ENCODE measurements at regions not wholly inside any gene's neighbourhood (a gene's known extent, or its start where the extent isn't known, plus 50 kb on each side); places are given as distances from the start of the nearest gene placed in this dataset.

DNA sequence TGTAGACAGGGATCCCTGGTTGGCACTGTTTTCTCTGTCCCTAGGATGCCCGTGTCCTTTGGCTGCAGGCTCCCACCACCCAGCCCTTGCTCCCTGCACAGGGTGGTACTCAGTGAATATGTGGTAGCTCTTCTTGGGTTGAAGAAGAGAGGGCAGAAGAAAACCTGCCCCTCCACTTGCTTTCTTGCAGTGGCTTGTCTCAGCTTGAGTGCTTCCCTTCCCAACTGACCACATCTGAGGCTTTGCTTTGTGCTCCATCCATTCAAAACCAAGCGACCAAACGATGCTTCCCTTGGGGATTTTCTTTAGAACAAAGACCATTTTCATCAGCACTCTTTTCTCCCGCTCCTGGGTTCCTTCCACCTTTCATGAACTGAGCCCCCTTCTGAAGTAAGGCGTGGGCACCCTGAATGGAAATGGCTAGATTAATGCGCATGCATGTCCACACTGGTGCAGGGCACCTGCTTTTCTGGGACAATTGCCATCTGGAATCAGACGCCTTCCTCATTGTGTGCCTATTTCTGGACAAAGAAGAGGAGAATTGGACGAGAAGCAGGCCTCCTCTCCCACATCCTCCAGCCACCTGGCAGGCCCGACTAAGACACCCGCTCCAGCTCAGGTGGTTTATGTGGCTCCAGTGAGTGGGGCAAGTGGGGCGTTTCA is 59.1 kb downstream of the ARL4C start:
- no peaks in the 10 kb centered on the region for H3K36me3 Mint-ChIP-seq (ENCODE audit: low read depth)
- ATAC-seq (no peak), DNase-seq (ENCODE audit: low spot score) (no peak)
- H3K27me3 ChIP-seq (ENCODE audit: insufficient read depth), result no peaks in the 10 kb centered on the region
- H3K4me3 Mint-ChIP-seq, result no peak overlapping the region
- no peaks in the 10 kb centered on the region for H3K79me2 ChIP-seq (replicated peaks; ENCODE audit: insufficient read depth)
- no peaks in the 10 kb centered on the region for H3F3A ChIP-seq (replicated peaks; ENCODE audit: low read depth)
- H3K27me3 Mint-ChIP-seq (ENCODE audit: insufficient read depth, low read depth, poor library complexity), result peaks cover 8% of the 10 kb centered on the region
- no peak overlapping the region for H3K27ac ChIP-seq (ENCODE audit: low read depth)
- no peaks in the 10 kb centered on the region for H3K36me3 ChIP-seq (ENCODE audit: insufficient read depth)
- H4K20me1 ChIP-seq (replicated peaks; ENCODE audit: insufficient read depth), result no peaks in the 10 kb centered on the region
- H3K4me3 ChIP-seq, result no peak overlapping the region
- H3K27ac Mint-ChIP-seq, result no peak overlapping the region
- no peak overlapping the region; the same call in 1 of the 2 replicates for H2AFZ ChIP-seq
- H3K4me1 Mint-ChIP-seq, result peaks cover 7% of the 10 kb centered on the region
- no peak overlapping the region for H3K4me2 ChIP-seq
- H3K9me2 ChIP-seq (ENCODE audit: insufficient read depth), result no peaks in the 10 kb centered on the region
- H3K9me3 Mint-ChIP-seq, result no peaks in the 10 kb centered on the region
- no peak for TF ChIP-seq JUNB (IDR thresholded peaks at IDR 0.05; ENCODE audit: unreplicated experiment)
- TF ChIP-seq, protein P1, sequence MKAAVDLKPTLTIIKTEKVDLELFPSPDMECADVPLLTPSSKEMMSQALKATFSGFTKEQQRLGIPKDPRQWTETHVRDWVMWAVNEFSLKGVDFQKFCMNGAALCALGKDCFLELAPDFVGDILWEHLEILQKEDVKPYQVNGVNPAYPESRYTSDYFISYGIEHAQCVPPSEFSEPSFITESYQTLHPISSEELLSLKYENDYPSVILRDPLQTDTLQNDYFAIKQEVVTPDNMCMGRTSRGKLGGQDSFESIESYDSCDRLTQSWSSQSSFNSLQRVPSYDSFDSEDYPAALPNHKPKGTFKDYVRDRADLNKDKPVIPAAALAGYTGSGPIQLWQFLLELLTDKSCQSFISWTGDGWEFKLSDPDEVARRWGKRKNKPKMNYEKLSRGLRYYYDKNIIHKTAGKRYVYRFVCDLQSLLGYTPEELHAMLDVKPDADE (IDR thresholded peaks at IDR 0.05), result no peak
- TF ChIP-seq, protein P2, sequence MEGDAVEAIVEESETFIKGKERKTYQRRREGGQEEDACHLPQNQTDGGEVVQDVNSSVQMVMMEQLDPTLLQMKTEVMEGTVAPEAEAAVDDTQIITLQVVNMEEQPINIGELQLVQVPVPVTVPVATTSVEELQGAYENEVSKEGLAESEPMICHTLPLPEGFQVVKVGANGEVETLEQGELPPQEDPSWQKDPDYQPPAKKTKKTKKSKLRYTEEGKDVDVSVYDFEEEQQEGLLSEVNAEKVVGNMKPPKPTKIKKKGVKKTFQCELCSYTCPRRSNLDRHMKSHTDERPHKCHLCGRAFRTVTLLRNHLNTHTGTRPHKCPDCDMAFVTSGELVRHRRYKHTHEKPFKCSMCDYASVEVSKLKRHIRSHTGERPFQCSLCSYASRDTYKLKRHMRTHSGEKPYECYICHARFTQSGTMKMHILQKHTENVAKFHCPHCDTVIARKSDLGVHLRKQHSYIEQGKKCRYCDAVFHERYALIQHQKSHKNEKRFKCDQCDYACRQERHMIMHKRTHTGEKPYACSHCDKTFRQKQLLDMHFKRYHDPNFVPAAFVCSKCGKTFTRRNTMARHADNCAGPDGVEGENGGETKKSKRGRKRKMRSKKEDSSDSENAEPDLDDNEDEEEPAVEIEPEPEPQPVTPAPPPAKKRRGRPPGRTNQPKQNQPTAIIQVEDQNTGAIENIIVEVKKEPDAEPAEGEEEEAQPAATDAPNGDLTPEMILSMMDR (conservative IDR thresholded peaks at IDR 0.05; ENCODE audit: low read depth in 2 of 2), result no peak
- H3K4me1 ChIP-seq (ENCODE audit: insufficient read depth), result no peaks in the 10 kb centered on the region

DNA sequence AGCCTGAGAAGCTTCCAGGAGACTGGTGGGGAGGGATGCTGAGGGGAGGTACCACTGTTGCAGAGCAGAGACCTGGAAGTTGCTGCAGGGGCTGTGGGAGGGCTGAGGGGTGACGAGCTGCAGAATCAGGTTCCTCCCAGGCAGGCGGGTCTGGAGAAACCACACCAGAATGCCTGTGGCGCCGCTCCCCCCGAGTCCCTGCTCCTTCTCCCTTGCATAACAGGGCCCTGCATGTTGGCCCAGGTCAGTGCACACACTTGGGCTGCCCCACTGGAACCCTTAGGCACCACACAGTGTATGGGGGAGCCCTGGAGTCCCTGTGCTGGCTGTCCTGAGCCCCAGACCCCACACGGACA is 60.4 kb downstream of the ARL4C start:
- Mint-ChIP-seq H3K4me1 (peaks cover 7% of the 10 kb centered on the region), H3K9me3 (no peaks in the 10 kb centered on the region), H3K4me3 (no peak overlapping the region), H3K27ac (no peak overlapping the region), H3K36me3 (ENCODE audit: low read depth) (no peaks in the 10 kb centered on the region), H3K27me3 (ENCODE audit: insufficient read depth, low read depth, poor library complexity) (peaks cover 9% of the 10 kb centered on the region)
- Histone ChIP-seq H3F3A (replicated peaks; ENCODE audit: low read depth) (no peaks in the 10 kb centered on the region), H3K4me3 (no peak overlapping the region), H3K4me1 (ENCODE audit: insufficient read depth) (peaks cover 1% of the 10 kb centered on the region; the same call in 1 of the 2 replicates), H3K9me2 (ENCODE audit: insufficient read depth) (no peaks in the 10 kb centered on the region), H3K4me2 (no peak overlapping the region), H3K27ac (ENCODE audit: low read depth) (no peak overlapping the region), H3K36me3 (ENCODE audit: insufficient read depth) (no peaks in the 10 kb centered on the region), H3K27me3 (ENCODE audit: insufficient read depth) (no peaks in the 10 kb centered on the region), H4K20me1 (replicated peaks; ENCODE audit: insufficient read depth) (no peaks in the 10 kb centered on the region), H2AFZ (no peak overlapping the region), H3K79me2 (replicated peaks; ENCODE audit: insufficient read depth) (no peaks in the 10 kb centered on the region)
- ATAC-seq (no peak), DNase-seq (ENCODE audit: low spot score) (no peak)
- TF ChIP-seq, protein P3, sequence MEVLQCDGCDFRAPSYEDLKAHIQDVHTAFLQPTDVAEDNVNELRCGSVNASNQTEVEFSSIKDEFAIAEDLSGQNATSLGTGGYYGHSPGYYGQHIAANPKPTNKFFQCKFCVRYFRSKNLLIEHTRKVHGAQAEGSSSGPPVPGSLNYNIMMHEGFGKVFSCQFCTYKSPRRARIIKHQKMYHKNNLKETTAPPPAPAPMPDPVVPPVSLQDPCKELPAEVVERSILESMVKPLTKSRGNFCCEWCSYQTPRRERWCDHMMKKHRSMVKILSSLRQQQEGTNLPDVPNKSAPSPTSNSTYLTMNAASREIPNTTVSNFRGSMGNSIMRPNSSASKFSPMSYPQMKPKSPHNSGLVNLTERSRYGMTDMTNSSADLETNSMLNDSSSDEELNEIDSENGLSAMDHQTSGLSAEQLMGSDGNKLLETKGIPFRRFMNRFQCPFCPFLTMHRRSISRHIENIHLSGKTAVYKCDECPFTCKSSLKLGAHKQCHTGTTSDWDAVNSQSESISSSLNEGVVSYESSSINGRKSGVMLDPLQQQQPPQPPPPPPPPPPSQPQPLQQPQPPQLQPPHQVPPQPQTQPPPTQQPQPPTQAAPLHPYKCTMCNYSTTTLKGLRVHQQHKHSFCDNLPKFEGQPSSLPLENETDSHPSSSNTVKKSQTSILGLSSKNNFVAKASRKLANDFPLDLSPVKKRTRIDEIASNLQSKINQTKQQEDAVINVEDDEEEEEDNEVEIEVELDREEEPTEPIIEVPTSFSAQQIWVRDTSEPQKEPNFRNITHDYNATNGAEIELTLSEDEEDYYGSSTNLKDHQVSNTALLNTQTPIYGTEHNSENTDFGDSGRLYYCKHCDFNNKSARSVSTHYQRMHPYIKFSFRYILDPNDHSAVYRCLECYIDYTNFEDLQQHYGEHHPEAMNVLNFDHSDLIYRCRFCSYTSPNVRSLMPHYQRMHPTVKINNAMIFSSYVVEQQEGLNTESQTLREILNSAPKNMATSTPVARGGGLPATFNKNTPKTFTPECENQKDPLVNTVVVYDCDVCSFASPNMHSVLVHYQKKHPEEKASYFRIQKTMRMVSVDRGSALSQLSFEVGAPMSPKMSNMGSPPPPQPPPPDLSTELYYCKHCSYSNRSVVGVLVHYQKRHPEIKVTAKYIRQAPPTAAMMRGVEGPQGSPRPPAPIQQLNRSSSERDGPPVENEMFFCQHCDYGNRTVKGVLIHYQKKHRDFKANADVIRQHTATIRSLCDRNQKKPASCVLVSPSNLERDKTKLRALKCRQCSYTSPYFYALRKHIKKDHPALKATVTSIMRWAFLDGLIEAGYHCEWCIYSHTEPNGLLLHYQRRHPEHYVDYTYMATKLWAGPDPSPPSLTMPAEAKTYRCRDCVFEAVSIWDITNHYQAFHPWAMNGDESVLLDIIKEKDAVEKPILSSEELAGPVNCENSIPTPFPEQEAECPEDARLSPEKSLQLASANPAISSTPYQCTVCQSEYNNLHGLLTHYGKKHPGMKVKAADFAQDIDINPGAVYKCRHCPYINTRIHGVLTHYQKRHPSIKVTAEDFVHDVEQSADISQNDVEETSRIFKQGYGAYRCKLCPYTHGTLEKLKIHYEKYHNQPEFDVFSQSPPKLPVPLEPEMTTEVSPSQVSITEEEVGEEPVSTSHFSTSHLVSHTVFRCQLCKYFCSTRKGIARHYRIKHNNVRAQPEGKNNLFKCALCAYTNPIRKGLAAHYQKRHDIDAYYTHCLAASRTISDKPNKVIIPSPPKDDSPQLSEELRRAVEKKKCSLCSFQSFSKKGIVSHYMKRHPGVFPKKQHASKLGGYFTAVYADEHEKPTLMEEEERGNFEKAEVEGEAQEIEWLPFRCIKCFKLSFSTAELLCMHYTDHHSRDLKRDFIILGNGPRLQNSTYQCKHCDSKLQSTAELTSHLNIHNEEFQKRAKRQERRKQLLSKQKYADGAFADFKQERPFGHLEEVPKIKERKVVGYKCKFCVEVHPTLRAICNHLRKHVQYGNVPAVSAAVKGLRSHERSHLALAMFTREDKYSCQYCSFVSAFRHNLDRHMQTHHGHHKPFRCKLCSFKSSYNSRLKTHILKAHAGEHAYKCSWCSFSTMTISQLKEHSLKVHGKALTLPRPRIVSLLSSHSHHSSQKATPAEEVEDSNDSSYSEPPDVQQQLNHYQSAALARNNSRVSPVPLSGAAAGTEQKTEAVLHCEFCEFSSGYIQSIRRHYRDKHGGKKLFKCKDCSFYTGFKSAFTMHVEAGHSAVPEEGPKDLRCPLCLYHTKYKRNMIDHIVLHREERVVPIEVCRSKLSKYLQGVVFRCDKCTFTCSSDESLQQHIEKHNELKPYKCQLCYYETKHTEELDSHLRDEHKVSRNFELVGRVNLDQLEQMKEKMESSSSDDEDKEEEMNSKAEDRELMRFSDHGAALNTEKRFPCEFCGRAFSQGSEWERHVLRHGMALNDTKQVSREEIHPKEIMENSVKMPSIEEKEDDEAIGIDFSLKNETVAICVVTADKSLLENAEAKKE (CRISPR knock-in tag; IDR thresholded peaks at IDR 0.05), result no peak
- TF ChIP-seq NANOG (IDR thresholded peaks at IDR 0.05; ENCODE audit: borderline replicate concordance), result no peak
- no peak for TF ChIP-seq JUNB (IDR thresholded peaks at IDR 0.05; ENCODE audit: unreplicated experiment)
- TF ChIP-seq, protein P2 (conservative IDR thresholded peaks at IDR 0.05; ENCODE audit: low read depth in 2 of 2), result no peak
- no peak for TF ChIP-seq ZNF114 (CRISPR knock-in tag; IDR thresholded peaks at IDR 0.05)
- TF ChIP-seq CREB1 (CRISPR knock-in tag; IDR thresholded peaks at IDR 0.05; ENCODE audit: low read depth), result no peak
- TF ChIP-seq EZH2 (IDR thresholded peaks at IDR 0.05; ENCODE audit: low read depth, unreplicated experiment), result no peak
